GM21786 (cell line): ENCODE measurements at regions not wholly inside any gene's neighbourhood (a gene's known extent, or its start where the extent isn't known, plus 50 kb on each side); places are given as distances from the start of the nearest gene placed in this dataset.
"Not testable (repeated sequence)": the region's sequence is repeated elsewhere in the genome, so short reads cannot be mapped to it uniquely, and the experiment has no call there.

Experiments
- ATAC-seq: cut with Tn5 transposase; IDR thresholded peaks from one replicate; pipeline ENCODE4 v1.9.1; 2021; ENCODE audit not compliant: unreplicated experiment

DNA sequence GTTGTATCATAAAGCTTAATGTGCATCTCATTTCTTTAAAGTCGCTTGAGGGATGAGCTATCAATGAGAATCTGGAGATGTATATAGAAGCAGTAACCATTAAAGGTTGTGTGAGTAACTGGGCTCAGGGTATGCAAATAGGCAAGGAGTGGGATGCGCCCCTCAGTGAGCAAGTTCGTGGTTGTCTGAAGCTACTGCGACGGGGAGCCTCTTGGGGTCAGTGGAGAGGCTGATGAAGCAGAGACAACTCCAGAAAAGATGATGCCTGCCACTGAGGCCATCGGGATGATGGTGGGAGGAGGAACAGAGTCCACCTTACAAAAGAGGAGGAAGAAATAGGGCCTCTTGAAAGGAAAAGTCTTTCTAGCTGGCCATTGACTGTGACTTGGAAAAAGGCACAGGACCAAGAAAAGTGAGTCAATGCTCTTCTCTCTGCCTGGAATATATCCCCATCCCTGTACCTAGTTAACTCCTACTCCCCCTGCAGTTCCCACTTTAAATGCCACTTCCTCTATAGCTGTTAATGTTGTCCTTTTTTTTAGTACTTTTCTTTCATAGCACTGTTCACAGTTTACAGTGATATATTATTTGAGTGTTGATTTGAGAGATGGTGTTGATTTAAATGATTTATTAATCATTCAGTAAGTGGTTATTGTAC is 51.4 kb upstream of the LSM6 start:
- peak; percentile 92 for ATAC-seq

DNA sequence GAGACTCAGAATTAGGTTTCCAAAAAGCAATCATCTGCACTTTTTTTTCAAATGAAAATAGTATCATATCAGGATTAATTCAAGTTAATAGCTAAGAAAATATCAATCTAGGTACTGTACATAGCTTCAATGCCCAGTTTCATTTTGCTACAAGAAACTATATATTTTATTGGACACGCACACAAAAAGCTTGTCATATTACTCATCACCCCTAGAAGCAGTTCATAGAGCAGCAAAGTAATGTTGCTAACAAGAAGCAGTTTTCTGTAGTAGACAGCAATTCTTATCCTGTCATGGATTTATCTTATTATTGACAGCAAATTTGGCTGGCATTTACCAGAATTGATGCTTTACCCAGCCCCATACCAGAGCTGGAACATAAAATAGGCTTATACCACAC is 52.3 kb upstream of the LSM6 start:
- no peak for ATAC-seq

DNA sequence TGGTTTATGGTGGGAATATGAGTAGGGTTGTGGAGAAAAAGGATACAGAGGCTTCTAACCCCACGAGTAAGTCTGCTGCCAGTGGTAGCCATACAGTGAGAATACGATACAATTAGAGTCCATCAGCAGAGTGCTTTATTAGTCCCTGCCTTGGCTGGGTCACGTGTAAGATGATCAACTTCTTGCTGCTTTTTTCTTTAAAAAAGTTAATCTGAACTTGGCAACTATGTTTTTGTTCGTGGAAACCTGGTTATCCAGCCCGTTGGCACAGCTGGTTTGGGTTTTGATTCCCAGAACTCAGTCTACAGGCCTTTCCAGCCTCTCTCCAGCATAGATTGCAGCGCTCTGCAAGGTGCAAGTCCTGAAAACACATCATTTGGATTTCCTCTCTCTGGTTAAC is 53.1 kb upstream of the LSM6 start:
- no peak for ATAC-seq

DNA sequence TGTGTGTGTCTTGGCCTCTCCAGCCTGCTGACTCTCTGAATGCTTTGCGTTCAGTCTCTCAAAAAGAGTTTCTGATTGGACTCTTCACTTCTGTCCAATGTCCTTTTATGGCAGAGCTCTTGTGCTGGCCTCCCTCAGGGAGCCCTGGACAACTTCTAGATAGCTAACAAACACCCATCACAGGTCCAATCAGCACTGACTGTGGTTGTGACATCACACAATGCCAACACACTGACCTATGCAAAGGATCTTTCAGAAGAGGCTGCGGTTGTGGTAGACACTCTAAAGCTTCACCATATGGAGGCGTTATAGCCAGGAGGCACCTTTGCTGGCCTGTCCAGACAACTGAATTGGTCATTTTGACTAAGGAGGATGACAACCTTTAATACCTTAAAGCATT is 53.8 kb upstream of the LSM6 start:
- no peak for ATAC-seq

DNA sequence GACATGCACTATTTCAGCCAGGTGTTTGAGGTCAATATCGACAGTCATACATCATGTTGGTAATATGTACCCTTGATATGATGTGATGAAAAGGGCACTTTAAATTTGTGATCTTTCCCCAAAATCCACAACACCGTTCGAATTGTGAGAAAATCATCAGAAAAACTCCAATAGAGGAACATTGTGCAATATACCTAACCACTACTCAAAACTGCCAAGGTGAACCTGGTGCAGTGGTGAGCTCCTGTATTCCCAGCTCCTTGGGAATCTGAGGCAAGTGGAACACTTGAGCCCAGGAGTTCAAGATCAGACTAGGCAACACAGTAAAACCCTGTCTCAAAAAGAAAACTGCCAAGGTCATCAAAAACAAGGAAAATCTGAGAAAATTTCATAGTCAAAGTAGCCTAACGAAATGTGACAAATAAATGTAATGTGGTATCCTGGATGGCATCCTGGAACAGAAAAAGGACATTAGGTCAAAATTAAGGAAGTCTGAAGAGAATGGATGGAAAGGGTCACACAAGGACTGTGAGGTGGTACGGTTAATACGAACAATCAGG is 55.6 kb upstream of the LSM6 start:
- no peak for ATAC-seq

DNA sequence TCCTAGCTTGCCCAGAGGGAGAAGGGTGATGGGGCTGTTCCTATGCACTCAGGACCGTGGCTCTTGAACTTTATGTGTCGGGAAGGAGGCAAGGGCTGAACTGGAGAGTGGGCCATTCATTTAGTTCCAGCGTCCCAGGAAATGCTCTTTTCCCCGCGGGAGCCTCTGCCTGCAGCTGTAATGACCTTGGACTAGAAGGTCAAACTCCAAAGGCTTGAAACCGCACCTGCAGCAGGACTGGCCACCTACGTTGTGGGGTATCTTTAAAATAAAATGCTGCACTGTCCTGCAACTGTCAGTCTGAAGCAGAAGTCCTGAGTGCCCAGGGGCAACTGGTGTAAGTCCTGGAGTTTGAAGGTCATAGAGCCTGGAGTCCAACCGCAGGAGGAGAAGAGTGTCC is 61.5 kb upstream of the LSM6 start:
- no peak for ATAC-seq

DNA sequence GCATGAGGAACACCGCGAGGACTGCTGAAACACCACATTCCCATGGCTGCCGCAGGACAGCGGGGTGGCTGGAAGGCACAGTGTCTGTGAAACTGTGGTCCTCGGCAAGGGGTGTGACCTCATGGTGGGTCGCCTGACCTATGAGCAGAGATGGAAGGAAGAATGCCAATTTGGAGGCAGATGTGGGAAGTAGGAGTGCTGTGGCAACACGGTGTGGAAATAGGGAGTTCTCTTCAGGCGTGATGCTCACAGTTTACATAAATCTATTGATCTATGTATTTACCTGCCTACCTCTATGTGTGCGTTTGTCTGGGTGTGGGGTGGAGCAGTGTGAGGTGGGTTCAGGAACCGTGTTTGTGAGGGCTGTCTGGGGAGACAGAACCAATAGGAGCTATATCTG is 62.3 kb upstream of the LSM6 start:
- no peak for ATAC-seq

DNA sequence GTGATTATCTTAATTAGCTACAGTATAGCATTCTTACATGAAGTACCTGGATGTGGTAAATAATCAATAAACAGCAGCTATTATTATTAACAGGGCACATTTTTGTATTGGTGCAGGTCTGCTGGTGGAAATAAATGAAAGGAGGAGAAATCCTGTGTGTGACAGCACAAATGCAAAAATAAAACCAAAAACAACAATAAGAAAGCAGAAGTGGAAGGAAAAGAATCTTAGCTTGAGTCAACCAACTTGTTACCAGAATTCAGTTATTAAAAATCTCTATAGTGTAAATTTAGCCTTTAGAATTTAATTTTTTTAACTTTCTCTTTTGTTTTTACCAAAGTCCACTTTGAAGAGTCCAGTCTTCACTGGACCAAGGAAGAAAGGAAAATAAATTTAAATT is 63.1 kb upstream of the LSM6 start:
- ATAC-seq: peak; percentile 51

DNA sequence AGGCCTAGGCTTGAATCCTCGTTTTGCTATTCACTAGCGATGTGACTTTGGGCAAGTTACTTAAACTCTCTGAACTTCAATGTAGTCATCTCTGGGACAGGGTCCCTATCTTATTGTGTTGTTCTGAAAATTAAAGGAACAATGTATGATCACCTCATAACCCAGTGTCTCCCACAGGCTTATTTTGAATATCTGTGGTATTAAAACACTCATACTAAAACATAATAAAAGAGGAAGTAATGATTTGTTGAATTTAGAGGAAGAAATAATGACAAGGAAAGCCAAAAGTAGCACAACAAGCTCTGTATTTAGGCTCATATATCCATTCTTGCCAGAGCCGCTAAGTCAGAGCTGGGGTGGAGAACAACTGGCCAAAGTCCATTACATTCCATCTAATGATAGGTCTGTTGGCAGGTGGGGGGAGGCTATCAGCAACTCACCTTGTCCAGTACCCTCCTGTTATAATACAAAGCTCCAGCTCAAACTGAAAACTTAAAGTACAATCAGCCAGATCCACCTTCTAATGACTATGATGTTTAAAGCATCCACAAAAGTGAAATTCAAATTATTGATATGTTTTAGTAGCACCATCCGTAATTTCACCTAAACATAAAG is 64.5 kb upstream of the LSM6 start:
- no peak for ATAC-seq

DNA sequence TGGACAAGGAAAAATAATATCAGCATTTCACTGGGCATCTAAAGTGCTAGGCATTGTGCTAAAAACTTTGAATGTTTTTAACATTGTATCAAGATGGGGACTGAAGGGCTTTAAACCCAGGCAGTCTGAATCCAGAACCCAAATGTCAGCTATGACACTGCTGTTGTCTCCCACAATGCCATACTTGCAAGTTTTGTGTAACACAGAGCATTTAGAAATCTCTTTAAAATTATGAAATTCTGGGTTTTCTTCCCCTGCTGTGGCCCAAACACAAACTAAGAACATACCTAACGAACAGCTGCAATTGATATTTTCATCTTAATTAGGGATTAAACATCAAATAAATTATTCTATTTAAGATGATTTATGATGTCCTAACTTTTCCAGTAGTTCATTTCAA is 66.8 kb upstream of the LSM6 start:
- ATAC-seq: no peak

DNA sequence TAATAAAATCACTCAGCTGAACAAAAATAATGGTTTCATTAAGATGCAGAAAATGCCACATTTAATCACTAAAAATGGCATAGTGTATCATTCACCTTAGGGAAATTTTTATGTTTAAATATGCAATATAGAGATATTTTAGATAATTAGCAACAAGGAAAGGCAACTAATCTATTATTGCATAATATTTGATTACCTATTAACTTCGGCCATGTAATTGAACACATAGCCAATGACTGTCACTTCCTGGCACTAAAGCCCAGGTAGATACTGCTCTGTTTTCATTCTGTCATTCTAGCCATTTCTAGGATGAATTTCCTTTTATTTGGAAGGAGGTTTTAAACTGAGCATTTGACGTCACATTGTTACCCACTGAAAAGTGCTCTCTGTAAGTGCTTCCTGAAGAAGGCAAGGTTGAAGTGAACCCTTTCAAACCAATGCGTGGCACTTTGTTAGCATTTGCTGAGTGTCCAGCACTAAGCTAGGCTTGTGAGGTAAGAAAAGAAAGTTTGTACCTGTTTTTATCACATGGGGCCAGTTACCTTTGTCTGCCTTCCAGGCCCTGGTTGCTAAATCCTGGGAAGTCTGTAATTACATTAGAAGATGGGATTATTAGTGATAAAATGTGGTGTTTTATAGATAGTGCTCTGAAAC is 67.8 kb upstream of the LSM6 start:
- no peak for ATAC-seq

DNA sequence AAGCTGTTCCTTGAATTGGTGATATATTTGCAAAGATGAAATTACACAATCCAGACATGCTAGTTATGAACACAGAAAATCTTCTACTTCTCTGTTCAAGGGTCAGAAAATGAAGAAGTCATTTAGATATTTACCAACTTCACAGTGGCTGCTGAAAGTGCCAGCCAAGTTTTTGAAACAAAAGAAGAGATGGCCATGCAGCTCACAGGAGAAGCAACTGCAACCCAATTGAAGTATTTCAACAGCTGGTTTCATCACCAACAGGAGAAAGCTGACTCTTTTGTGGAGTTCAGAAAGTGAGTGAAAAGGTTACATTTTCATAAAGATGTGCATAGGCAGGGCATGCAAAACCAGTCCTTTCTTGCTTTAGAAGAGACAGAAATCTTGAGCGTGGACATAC is 70.1 kb upstream of the LSM6 start:
- peak; percentile 69 for ATAC-seq

DNA sequence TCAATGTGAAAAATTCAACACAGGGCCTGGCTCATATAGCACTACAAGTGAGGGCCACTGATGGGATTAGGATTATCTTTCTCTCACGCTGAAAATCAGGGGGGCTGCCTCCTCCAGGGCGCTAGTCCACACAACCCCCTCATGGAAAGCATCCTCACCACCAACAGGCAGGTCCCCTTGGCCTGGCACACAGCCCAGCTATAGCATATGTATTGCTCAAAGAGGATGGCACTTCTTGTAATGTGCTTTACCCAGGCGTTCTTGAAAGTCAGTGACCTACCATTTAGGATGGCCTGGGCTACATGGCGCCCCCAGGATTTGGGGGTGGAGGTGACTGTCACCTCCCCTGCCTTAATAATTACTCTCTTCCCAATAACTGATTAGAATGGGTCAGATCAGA is 71.0 kb upstream of the LSM6 start:
- no peak for ATAC-seq

DNA sequence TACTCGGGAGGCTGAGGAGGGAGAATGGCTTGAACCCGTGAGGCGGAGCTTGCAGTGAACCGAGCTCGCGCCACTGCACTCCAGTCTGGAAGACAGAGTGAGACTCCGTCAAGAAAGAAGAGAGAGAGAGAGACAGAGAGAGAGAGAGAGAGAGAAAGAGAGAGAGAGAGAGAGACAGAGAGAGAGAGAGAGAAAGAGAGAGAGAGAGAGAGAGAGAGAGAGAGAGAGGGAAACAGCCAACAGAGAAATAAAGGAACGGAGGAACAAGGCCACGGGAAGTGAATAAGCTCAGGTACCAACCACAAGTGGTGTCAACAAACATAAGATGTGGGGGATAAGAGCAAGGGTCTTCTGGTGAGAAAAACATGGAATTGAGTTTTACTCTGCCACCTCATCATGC is 71.5 kb upstream of the LSM6 start:
- not testable (repeated sequence) for ATAC-seq

DNA sequence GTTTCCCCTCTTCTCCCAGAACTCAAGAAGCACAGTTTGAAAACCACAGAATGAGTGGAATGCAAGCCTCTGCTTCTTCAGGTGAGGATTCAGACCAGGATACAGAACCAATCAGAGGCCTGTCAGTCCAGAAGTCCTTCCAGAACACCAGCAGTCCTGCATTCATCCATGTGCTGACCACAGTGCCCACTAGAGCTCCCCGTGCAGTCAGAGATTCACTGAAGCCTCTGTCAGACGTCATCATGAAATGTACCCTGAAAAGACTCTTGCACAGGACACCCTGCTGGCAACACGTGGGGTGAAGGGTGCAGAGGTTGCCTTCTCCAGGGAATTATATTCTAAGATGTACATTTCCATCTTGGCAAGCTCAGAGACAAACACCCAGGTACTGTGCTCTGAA is 75.9 kb upstream of the LSM6 start:
- ATAC-seq: peak; percentile 7

DNA sequence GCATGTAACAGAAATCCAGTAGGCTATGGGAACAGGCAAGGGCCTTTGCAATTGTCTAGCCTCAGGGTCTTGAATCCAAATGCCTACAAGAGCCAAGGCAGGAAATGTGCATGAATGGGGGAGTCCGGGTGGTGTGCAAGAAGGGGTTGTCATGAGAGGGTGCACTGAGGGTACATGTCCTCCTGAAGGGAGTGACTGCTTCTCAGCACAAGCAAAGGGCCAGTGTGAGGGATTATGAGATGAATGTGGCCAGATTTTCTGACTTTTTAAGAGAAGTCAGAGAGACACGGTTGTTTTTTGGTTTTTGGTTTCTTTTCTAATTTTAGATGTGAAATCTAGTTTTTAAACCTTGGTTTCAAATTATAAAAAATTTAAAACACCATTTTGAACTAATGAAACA is 76.5 kb upstream of the LSM6 start:
- ATAC-seq: peak; percentile 65

DNA sequence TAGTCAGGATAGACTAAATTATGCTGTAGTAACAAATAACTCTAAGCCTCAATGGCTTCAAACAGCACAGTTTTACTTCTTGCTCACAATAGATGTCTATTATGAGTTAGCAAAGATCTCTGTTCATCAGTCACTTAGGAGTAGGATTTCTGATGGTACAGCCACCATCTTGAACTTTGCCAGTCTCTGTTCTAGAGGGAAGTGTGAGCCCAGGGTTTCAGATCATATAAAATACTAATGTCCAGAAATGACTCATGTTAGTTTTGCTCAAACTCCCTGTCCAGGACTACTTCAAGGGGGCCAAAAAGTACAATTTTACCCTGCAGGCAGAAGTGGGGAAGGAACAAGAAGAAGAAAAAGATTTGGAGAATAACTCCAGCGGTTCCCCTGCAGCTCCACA is 77.1 kb upstream of the LSM6 start:
- peak; percentile 71 for ATAC-seq

DNA sequence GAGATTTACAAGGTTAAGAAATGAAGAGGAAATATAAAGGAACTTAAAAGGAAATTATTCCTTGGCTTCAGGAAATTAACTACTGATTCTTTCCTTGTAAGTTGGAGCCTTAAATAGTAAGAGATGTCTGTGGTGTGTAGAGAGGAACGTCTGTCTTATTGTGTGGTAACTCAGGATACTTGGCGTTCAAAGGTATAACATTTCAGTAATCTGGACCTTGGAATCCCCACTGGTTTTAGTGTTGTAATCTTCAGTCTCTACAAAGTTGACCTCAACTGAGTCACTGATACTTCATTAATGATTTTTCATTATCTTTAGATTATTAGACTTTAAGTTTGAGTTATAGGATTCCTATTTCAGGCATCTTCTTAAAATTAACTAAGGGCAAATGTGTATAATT is 79.1 kb upstream of the LSM6 start:
- no peak for ATAC-seq

DNA sequence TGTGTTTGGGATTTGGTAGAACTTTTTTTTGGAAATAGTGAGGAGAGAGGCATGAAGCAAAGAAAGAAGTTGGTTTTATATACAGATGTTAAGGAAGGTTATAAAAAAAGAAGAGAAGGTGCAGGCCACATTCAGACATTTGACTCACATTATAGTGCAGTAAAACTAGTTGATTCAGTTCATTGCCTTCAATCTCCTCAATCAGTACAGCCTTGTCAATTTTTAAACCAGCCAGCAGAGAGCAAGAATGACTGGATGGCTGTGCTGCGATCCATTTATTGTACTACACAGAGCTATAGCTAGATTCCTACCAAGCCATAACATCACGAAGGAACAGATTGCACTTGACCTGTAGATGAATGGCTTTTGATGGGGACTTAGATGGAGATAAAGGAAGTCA is 79.7 kb upstream of the LSM6 start:
- no peak for ATAC-seq

DNA sequence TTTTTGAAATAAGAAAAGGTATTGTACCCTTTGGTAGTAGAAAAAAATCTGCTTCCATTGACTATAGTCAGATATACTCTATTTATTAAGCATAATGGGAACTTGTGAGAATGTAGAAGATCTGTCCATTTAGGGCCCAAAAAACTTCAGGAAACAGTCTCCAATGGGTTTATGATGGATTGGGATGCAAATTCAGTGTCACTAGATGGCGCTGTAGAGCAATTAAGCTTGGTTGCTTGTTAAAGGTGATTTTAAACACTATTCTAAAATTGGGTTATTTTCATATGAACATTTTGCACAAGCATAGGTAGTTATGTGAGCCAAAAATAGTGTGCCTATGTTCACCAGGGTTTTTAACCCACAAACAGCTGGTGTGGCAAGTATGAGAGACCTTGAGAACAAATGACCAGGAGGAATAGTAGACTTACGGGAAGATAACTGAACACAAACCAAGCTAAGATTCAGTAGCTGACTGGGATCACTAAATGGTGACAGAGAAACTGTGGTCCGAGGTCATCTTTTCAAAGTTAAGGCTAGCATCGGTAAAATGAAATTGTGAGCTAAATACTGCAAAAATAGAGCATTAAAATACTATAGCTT is 80.3 kb upstream of the LSM6 start:
- no peak for ATAC-seq

DNA sequence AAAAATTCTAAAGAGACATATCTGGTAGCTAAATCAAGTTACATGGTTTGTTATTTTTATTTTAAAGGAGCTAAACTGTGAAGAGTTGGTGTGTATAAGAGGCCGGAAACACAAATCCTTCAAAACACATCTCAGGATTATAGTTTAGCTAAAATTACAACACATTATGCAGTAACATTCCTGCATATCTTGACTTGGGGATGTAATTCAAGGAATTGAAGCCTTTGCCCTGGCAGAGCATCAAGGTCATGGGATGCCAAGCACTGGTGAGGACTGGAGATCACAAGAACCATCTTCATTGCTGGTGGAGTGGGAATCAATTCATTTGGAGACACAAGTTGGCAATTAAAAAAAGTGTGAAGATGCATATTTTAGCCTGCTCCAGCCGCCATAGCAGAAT is 86.8 kb upstream of the LSM6 start:
- no peak for ATAC-seq

DNA sequence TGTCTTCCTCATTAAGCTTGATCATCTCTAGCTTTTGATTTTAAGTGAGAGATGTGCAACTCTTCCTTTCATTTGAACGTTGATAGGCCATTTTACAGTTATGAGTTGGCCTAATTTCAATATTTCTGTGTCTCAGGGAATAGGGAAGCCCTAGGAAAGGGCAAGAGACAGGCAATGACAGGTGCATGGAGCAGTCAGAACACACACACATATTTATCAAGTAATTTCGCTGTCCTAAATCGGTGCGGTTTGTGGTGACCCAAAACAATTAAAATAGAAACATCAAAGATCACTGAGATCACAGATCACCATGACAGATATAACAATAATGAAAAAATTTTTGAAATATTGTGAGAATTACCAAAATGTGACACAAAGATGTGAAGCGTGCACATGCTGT is 87.7 kb upstream of the LSM6 start:
- no peak for ATAC-seq
